Activated T-cell treated with anti-CD3 and anti-CD28 coated beads, Interleukin-2, amount 50 U/mL, for 72 hours (primary cell): ENCODE measurements at regions not wholly inside any gene's neighbourhood (a gene's known extent, or its start where the extent isn't known, plus 50 kb on each side); places are given as distances from the start of the nearest gene placed in this dataset.

Experiments
- ATAC-seq, 2 donors: fragments of 150-1000 bp; cut with Tn5 transposase; replicated peaks in 1 of 2; 2 replicates each; pipeline ENCODE4 v1.10.0; 2021; ENCODE audit warnings: moderate library complexity in 2 of 2, mild to moderate bottlenecking in 1 of 2
- DNase-seq, 2 donors: peaks; one replicate each; pipeline ENCODE4 v3.0.0; 2021 to 2022; ENCODE audit warnings: mixed read lengths in 1 of 2
- H3K27ac Mint-ChIP-seq: one replicate; pipeline ENCODE4 v1.8.0; 2022; ENCODE audit warnings: mild to moderate bottlenecking, moderate library complexity, mixed read lengths
- H3K27me3 Mint-ChIP-seq: one replicate; pipeline ENCODE4 v1.8.0; 2022; ENCODE audit warnings: low read depth, mixed read lengths
- H3K36me3 Mint-ChIP-seq, 2 donors: one replicate each; pipeline ENCODE4 v1.8.0; 2022; ENCODE audit warnings: mixed read lengths in 2 of 2, mild to moderate bottlenecking in 1 of 2; ENCODE audit not compliant: insufficient read depth in 2 of 2
- H3K4me1 Mint-ChIP-seq: one replicate; pipeline ENCODE4 v1.8.0; 2022; ENCODE audit warnings: low read depth, mixed read lengths
- H3K4me3 Mint-ChIP-seq, 2 donors: one replicate each; pipeline ENCODE4 v1.8.0; 2022; ENCODE audit warnings: mild to moderate bottlenecking in 2 of 2, mixed read lengths in 2 of 2, moderate library complexity in 2 of 2
- H3K9me3 Mint-ChIP-seq, 2 donors: one replicate each; pipeline ENCODE4 v1.8.0; 2022; ENCODE audit warnings: mixed read lengths in 2 of 2

DNA sequence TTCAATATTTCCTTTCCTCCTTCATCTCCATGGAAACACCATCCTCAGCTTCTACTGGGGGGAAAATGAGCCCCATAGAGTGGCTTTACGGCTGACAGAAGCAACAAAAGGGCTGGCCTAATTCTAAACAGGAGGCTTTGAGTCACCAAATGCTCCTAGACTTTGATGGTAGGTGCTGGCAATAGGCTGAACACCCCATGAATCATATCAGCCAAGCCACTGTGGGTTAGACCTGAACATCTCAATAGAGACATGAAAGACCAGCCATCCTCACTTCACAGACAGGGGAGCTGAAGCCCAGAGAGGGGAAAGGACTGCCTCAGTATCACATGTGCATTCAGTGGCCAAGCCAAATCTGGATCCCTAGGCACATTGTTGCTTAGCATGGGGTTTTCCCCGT, 107.6 kb downstream of the AMER1 start:
- no peak overlapping the region for H3K27ac Mint-ChIP-seq
- ATAC-seq (peak; percentile 28 to 46), DNase-seq (no peak)
- H3K36me3 Mint-ChIP-seq, result no peaks in the 10 kb centered on the region
- no peak overlapping the region for H3K4me3 Mint-ChIP-seq
- peaks cover 0 to 2% of the 10 kb centered on the region in 2 donors for H3K9me3 Mint-ChIP-seq
- H3K27me3 Mint-ChIP-seq, result peaks cover 8% of the 10 kb centered on the region
- no peaks in the 10 kb centered on the region for H3K4me1 Mint-ChIP-seq

DNA sequence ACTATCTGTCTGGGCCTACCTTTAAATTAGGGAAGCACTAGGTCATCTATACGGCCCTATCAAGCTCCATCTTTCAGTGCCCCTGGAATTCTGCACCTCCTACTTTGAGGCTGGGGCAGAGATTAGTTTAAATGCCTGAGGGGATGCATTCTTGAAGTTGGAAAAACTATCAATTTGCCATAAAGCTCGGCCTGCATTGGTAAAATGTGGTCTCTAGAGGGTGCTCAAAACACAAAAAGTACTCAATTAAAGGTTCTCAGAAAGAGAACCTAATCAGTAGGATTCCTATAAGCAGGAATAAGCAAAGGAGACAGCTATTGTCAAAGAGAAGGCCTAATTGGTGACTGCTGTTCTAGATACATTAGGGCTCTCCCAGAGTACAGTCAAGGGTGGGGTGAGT, 111.7 kb downstream of the AMER1 start:
- Mint-ChIP-seq H3K4me3 (no peak overlapping the region), H3K9me3 (peaks cover 0 to 2% of the 10 kb centered on the region in 2 donors), H3K36me3 (no peaks in the 10 kb centered on the region), H3K4me1 (no peaks in the 10 kb centered on the region), H3K27me3 (peaks cover 8% of the 10 kb centered on the region), H3K27ac (no peak overlapping the region)
- no peak for ATAC-seq
- DNase-seq, result no peak
